ENCODE measurements at regions not wholly inside any gene's neighbourhood (a gene's known extent, or its start where the extent isn't known, plus 50 kb on each side); places are given as distances from the start of the nearest gene placed in this dataset.

DNA sequence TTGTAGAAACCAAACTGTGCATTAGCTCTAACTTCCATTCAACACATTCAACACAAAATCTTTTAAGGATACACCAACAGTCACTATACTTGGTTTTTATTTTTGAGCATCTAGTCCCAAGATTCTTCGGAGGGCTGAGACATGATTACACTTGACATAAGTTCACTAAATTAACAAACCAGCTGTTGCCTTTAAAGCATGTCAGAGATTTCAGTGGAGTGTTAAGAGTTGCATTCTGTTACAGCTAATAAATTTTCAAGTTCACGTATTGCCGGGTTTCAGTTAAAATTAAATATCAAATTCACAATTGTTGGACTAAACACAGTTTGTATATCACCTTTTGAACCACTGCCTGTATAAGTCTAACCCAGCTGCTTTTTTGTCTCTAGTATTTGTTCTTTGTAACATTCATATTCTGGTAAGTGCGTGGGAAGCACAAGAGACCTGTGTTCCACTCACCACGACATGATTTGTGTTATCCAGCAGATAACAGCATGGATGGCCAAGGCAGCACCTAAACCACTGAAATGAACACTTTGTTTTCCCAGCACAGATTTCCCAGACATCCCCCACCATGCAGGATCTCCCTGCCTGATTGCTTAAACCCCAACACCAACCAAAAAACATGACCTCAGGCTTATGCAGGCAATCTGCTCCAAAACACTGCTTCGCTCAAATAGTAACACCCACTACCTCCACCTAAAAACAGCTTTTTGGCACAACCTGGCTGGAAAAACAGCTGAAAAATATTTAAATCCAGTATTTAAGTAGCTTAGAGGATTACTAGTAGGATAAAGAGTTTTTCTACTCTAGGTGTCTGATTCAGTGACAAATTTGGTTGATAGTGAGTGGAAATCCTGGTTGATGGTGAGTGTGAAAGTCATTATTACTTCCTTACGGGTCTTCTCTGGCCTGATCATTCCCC is 286.5 kb upstream of the NT5E start:
- TF ChIP-seq RAD21 (IDR thresholded peaks at IDR 0.05; ENCODE audit: low read depth) (no peak), CEBPB (IDR thresholded peaks at IDR 0.05) (no peak), EP300 (IDR thresholded peaks at IDR 0.05; ENCODE audit: borderline replicate concordance) (no peak), TAF1 (IDR thresholded peaks at IDR 0.05; ENCODE audit: low read depth) (no peak)
- TF ChIP-seq, protein P1, sequence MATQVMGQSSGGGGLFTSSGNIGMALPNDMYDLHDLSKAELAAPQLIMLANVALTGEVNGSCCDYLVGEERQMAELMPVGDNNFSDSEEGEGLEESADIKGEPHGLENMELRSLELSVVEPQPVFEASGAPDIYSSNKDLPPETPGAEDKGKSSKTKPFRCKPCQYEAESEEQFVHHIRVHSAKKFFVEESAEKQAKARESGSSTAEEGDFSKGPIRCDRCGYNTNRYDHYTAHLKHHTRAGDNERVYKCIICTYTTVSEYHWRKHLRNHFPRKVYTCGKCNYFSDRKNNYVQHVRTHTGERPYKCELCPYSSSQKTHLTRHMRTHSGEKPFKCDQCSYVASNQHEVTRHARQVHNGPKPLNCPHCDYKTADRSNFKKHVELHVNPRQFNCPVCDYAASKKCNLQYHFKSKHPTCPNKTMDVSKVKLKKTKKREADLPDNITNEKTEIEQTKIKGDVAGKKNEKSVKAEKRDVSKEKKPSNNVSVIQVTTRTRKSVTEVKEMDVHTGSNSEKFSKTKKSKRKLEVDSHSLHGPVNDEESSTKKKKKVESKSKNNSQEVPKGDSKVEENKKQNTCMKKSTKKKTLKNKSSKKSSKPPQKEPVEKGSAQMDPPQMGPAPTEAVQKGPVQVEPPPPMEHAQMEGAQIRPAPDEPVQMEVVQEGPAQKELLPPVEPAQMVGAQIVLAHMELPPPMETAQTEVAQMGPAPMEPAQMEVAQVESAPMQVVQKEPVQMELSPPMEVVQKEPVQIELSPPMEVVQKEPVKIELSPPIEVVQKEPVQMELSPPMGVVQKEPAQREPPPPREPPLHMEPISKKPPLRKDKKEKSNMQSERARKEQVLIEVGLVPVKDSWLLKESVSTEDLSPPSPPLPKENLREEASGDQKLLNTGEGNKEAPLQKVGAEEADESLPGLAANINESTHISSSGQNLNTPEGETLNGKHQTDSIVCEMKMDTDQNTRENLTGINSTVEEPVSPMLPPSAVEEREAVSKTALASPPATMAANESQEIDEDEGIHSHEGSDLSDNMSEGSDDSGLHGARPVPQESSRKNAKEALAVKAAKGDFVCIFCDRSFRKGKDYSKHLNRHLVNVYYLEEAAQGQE (IDR thresholded peaks at IDR 0.05; ENCODE audit: low read depth), result no peak
- TF ChIP-seq, protein P2, sequence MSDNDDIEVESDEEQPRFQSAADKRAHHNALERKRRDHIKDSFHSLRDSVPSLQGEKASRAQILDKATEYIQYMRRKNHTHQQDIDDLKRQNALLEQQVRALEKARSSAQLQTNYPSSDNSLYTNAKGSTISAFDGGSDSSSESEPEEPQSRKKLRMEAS (IDR thresholded peaks at IDR 0.05), result no peak

Measured in Ishikawa (cell line).